AG09309 (cell line): ENCODE measurements at regions not wholly inside any gene's neighbourhood (a gene's known extent, or its start where the extent isn't known, plus 50 kb on each side); places are given as distances from the start of the nearest gene placed in this dataset.
"Not testable (repeated sequence)": the region's sequence is repeated elsewhere in the genome, so short reads cannot be mapped to it uniquely, and the experiment has no call there.

Experiments
- DNase-seq: peaks from one replicate; pipeline ENCODE4 v3.0.0-alpha.2; 2010; ENCODE audit warnings: low read depth
- H3K4me3 ChIP-seq: 2 replicates; pipeline ENCODE4 v1.5.1; 2011; ENCODE audit warnings: mild to moderate bottlenecking, low read depth, low read length, moderate library complexity; ENCODE audit not compliant: control insufficient read depth
- TF ChIP-seq, protein P1 (sequence below): IDR thresholded peaks from 2 replicates; pipeline ENCODE4 v1.5.1; 2011; ENCODE audit warnings: mild to moderate bottlenecking, low read depth, low read length, inconsistent platforms; ENCODE audit not compliant: insufficient read depth, control insufficient read depth; ENCODE audit errors: missing control alignments

DNA sequence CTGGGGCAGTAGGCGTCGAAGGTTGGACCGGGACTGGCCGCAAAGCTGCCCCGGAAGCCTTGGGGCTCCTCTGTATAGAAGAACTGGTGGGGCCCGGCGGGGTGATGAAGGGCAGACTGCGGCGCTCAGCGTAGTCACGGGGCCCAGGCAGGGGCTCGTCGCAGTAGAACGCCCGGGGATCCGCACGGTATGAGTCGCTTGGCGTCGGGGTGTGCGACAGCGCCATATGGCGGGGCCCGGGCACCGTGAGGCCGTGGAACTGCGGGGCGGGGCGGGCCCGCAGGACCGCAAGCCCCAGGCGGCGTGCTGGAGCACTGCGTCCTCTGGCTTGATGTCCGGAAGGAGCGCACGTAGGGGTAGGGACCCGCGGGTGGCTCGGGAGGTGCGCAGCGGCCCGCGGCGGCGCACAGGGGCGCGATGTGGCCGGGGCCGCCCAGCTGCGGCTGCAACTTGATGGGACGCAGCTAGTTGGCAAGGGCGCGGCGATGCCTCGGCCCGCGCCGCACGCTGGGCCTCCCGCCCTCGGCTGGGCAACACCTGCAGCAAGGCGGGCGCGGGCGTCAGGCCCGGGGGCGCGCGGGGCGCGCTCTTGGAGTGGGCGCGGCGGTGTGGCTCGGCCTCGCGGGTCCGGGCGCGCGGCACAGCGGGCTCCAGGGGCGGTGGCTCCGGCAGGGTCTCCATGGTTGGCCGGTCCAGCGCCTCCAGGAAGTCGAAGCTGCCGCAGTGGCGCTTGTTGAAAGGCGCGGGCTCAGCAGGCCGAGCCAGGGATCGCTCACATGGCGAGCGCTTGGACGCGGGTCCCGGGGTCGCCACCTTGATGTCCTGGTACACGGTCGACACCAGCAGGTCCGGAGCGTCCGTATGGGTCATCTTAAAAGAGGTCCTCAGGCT, 251.4 kb downstream of the ANKRD30B start:
- no peak overlapping the region for H3K4me3 ChIP-seq
- TF ChIP-seq, protein P1, sequence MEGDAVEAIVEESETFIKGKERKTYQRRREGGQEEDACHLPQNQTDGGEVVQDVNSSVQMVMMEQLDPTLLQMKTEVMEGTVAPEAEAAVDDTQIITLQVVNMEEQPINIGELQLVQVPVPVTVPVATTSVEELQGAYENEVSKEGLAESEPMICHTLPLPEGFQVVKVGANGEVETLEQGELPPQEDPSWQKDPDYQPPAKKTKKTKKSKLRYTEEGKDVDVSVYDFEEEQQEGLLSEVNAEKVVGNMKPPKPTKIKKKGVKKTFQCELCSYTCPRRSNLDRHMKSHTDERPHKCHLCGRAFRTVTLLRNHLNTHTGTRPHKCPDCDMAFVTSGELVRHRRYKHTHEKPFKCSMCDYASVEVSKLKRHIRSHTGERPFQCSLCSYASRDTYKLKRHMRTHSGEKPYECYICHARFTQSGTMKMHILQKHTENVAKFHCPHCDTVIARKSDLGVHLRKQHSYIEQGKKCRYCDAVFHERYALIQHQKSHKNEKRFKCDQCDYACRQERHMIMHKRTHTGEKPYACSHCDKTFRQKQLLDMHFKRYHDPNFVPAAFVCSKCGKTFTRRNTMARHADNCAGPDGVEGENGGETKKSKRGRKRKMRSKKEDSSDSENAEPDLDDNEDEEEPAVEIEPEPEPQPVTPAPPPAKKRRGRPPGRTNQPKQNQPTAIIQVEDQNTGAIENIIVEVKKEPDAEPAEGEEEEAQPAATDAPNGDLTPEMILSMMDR, result no peak
- DNase-seq, result no peak

DNA sequence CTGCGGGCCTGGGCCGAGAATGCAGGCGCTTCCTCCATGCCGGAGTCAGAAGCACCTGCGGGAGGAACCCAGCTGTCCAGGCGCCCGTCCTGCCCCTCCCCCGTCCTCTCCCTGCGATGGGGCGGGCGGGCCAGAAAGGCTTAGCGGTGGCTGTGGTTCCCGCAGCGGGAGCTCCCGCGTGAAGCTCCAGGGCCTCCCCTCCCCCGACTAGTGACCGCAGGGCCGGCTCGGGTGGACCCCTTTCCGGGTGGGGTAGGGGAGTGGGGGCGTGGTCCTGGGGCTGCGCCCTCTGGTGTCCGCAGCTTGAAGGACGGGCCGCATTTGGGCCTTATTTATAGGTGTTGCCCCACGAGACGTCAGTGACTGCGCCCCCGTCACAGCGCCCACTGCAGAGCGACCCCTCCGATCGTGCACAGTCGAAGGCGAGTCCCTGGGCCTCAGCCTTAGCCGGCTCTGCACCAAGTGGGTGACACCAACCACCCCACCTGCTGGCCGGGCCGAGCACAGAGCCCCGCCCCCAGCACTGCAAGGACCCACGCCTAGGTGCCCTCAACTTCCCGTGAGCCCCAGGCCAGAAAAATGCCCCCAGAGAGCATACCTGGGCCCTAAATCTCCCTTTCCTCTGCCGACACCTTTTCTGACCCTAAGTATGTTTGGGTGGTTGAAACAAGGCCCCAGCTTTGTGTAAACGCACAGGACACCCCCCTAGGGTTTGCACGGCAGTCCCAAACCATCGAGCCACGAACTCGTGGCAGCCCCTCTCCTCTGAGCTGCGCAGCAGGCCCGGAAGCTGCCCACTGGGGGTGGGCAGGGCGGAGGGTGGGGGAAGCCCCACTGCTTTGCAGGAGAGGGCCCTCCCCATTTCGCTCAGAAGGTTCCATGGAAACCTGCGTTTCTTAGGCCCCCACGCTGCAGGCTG, 252.4 kb downstream of the ANKRD30B start:
- H3K4me3 ChIP-seq, DNase-seq: not testable (repeated sequence)

DNA sequence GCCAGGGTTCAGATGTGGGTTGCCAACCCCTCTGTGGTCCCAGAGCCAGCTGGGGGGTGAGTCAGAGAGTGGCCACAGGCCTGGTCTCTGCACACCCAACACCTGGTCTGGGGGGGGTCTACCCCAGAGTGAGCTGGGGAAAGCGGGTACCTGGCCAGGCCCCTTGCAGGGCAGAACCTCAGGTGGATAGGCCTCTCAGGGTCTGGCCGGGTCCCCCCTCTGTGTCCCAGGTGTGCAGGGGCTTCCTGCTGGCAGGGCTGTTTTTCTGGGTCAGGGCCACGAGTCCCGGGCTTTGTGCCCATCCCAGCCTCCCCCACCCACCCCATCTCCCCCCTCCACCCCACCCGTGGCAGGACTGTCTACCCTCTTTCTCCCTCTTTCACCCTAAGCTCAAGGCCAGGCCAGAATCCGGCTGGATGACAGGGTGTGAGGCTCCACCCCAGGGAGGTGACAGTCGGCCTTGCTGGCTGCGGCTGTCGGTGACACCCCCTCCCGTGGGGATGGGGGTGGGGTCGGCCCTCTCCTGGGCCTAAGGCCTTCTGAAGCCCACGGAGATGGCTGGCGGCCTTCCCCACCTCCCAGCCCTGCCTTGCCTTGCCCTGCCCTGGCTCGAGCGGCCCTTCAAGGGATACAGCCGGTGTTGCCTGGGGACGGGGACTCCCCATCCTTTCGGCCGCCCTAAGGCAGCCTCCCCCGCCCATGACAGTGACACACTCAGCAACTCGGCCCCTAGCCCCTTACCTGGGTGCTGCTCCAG, 253.2 kb downstream of the ANKRD30B start:
- not testable (repeated sequence) for H3K4me3 ChIP-seq, DNase-seq

DNA sequence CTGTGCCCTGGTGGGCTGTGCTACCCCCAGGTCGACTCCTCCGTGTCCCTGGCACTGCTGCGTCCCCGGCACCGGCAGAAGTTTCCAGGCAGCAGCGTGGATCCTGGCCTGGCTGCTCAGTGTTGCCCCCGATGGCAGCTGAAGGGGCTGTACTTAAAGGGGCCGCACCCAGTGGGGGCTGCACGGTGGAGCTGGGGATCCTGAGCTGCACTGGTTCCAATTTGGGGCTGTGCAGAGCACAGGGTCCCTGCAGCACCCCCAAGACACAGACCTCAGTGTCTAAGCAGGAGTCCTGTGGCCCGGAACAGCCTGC, 253.8 kb downstream of the ANKRD30B start:
- H3K4me3 ChIP-seq, DNase-seq: not testable (repeated sequence)

DNA sequence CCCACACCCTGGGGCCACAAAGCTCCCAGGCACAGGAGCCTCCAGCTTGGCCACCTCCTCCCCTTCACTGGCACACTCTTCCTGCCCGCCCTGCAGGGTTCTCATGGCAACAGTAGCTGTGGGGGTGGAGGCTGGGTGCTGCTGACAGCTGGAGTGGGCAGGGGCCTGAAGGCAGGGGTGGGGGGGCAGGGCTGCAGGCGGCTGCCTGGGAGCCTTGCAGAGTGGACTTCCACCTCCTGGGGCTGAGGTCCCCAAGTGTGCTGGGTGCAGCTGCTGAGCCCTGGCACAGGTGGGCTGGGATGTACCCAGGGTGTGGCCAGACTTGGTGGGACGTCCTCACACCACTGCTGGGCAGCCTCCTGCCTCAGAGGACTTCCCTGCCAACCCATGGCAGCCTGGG, 254.8 kb downstream of the ANKRD30B start:
- DNase-seq, H3K4me3 ChIP-seq: not testable (repeated sequence)

DNA sequence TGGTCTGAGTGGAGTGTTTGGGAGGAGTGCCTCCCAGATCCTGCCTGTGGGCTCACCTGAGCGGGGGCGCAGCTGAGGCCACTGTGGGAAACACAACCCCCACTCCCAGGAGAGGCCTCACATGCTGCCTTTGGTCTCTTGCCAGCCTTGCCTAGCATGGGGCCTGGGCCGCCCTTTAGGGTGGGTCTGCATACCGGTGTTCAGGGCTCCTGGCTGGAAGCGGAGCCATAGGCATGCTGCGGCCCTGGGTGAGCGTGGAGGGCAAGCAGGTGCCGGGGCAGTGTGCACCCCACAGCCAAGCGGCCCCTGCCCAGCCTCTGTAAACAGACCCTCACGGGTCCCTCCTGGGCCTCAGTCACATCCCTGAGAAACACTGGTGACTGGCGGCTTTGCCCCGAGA, 255.3 kb downstream of the ANKRD30B start:
- DNase-seq, H3K4me3 ChIP-seq: not testable (repeated sequence)

DNA sequence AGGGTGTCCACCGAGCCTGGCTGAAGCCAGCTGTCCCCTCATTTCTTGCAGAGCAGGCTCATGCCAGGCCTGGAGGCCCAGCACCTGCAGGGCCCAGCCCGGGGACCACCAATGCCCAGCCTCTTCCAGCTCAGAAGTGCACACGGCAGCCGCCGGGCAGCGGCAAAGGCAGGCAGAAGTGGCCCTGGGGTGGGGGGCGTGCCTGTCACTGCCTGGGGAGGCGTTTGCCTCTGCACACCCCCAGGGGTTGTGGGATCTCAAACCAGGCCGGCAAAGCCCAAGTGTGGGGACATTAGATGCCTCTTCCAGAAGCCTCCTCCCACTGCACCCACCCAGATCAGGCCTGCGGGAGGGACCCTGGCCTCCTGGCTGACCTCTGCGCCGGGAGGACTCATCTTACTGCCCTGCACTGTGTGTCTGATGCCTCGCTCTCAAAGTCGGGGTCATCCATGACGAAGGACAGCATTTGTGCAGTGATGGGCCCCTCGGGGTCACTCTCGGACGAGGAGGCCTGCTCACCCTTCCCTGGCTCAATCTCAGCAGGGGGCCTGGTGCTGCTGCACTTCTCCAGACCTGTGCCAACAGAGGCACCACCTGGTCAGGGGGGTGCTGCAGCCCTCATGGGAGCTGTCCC, 255.8 kb downstream of the ANKRD30B start:
- DNase-seq, H3K4me3 ChIP-seq: not testable (repeated sequence)

DNA sequence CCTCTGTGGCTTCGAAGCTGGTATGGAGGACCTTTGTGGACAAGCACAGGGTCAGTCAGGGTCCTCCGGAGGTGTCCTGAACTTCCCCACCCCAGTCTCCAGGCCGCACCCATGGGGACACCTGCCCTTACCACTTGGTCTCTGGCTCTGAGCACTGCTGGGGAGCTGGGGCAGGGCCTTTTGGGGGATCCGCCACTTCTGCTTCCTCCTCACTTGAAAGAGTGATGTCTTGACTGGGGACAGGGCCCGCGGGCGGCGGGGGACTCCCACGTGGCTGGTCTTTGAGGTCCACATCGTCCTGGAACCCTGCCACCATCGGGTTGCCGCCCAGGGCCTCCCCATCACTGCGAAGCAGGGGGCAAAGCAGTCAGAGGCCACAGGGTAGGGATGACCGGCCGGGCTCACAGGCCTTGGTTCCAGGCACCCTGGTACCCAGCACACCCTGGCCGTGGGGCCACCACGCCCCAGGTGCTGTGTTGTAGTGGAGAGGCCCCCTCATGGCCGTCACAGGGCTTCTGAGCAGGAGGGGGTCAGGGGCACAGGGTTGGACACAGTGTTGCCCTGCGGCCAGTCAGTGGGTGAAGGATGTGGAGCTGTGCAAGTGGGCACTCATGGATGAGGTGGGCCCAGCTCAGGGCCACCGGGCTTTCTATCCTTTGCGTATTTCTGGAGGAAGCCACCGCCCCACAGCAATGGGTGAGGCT, 256.4 kb downstream of the ANKRD30B start:
- H3K4me3 ChIP-seq, DNase-seq: not testable (repeated sequence)

DNA sequence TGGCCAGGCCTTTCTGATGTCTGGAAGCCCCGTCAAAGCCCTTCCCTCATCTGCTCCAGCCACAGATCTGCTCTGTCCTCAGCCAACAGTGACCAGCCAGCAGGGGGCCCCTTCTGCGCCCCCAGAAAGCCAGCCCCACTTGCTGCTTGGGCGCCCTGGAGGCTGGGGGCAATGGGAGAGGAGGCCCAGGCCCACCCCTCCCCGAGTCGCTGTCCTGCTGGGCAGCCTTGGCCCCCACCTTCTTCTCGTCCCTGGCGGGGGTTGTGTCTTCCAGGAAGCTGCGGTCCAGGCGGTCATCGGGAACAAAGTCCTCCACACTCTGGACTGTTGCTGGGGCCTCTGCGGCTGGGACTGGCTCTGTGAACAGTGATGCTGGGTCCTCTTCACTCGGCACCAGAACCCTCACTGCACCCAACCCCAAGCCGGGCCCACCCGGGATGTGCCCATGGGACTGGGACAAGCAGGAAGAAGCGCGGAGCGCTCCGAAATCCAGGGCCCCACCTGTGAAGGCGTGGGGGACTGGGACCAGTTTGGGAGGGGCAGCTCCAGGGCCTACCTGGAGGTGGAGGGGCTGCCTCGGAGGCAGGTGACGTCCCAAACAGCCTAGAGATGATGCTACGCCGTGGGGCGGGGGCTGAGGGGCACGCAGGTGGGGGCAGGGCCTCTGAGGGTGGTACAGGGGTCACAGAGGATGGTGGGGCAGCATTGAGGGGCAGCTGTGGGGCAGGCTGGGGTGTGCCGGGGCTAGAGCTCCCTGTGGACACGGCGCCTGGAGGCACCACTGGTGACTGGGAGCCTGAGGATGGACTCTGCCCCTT, 257.6 kb downstream of the ANKRD30B start:
- TF ChIP-seq, protein P1, result no peak
- DNase-seq, result no peak
- H3K4me3 ChIP-seq, result no peak overlapping the region

DNA sequence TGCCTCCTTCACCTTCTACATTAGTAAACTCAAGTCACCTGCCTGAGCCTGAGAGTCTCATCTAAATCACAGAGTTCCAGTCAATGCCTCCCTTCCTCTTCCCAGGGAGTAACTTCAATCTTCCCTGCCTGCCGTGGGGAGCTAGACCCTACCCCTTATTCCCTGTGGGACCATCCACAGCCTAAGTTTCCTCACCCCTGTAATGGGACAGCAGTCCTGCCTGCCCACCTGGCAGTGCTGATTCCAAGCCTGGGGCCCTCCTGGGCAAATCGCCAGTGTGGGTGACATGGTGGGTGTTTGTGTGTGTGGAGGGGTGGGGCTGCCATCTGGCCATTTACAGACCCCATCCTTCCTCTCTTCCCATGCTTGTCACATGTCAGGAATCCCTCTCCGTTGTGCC, 258.6 kb downstream of the ANKRD30B start:
- not testable (repeated sequence) for H3K4me3 ChIP-seq

DNA sequence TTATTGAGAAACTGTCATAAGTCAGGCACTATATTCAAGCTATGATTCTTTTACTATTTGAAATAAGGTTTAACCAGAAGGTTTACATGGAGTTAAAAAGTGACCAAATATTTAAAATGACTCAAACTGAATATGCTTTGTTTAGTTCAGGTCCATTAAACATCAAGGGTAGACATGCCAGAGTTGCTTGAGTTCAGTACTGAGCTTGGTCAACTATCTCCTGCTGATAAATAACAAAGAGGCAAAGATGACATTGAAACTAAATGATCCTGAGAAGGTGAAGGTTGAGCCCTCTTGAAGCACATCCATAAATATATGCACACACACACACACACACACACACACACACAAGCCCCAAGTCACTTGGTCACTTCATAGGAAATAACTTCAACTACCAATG, 278.1 kb downstream of the ANKRD30B start:
- H3K4me3 ChIP-seq, DNase-seq: not testable (repeated sequence)

More for the DNA sequence above, 258.6 kb downstream of the ANKRD30B start:
- not testable (repeated sequence) for DNase-seq

DNA sequence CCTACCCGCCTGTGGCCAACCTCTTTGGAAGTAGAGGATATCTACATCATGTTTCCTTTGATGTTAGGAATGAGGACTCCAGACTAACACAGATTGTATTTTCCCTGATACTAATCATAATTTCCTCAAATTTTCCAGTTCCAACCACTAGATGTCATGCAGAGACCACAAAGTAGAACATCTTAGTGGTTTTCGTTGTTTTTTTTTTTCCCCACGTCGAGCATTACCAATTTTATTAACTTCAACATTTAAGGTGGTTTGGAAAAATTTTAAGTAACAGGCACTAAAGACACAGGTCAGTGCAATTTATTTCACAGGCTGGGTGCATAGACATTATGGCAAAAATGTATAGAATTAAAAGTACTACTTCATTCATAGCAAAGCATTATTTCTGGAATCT, 280.1 kb downstream of the ANKRD30B start:
- not testable (repeated sequence) for H3K4me3 ChIP-seq, DNase-seq

DNA sequence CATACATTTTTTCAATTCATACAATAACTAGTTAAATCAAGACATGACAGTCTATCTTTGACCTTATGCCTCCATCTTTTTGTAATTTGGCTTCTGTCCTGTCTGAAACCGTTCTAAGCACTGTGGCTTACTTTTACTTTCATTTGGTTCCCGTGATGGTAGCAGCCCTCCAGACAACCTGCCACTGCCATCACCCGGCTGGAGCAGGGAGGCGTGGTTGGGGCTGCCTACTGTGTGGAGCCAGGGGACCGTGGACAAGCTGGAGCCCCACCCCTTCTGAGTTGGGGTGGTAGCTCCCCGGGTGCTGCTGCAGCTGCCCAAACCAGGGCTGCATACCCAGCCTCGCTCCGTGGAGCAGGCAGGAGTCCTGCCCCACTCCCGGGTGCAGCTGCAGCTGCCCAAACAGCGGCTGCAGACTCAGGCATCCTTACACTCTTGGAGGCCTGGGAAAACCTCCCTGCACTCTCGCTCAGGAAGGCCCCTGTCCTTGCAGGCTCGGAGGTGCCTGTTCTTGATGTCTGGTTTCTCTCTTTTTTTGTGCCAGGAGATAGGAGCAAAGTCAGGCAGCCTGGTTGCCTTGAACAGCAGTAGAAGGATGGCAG, 312.4 kb downstream of the ANKRD30B start:
- peak overlapping the region; percentile 16 for H3K4me3 ChIP-seq
- not testable (repeated sequence) for DNase-seq
